OCI-LY3 (cell line): ENCODE measurements at regions not wholly inside any gene's neighbourhood (a gene's known extent, or its start where the extent isn't known, plus 50 kb on each side); places are given as distances from the start of the nearest gene placed in this dataset.

Source experiments
- H2AFZ ChIP-seq: fragments of 200-600, 300-600 bp; shearing (Covaris generic); 2 replicates; pipeline ENCODE4 v1.6.0; 2014; ENCODE audit warnings: antibody characterized with exemption, low read depth, low read length
- H3K27ac ChIP-seq: fragments of 200-600, 300-600 bp; sonication (generic); 2 replicates; pipeline ENCODE4 v1.5.1; 2014; ENCODE audit warnings: mild to moderate bottlenecking, low read length, moderate library complexity, mixed read lengths
- H3K27me3 ChIP-seq: fragments of 200-600, 300-600 bp; sonication (generic); 2 replicates; pipeline ENCODE4 v1.6.1; 2014; ENCODE audit warnings: low read depth, low read length, mixed read lengths
- H3K36me3 ChIP-seq: fragments of 200-600, 300-600 bp; sonication (generic); replicated peaks from 2 replicates; pipeline ENCODE3; 2014; ENCODE audit warnings: low read depth, low read length, mixed read lengths
- H3K4me1 ChIP-seq: fragments of 300-600, 200-600 bp; sonication (generic); 2 replicates; pipeline ENCODE4 v1.6.1; 2014; ENCODE audit warnings: low read length, mixed read lengths
- H3K4me2 ChIP-seq: fragments of 200-600, 300-600 bp; sonication (generic); 2 replicates; pipeline ENCODE4 v1.6.1; 2014; ENCODE audit warnings: low read length, mixed read lengths
- H3K4me3 ChIP-seq: fragments of 300-600, 200-600 bp; sonication (generic); 2 replicates; pipeline ENCODE4 v1.5.1; 2014; ENCODE audit warnings: antibody characterized with exemption, mild to moderate bottlenecking, low read length, moderate library complexity
- H3K79me2 ChIP-seq: fragments of 300-600, 200-600 bp; shearing (Covaris generic); 2 replicates; pipeline ENCODE4 v1.6.1; 2014; ENCODE audit warnings: mild to moderate bottlenecking, low read length, mixed read lengths
- H3K9ac ChIP-seq: fragments of 300-600, 200-600 bp; shearing (Covaris generic); 2 replicates; pipeline ENCODE4 v1.6.0; 2014; ENCODE audit warnings: mild to moderate bottlenecking, low read length, moderate library complexity
- H3K9me3 ChIP-seq: fragments of 200-600, 300-600 bp; shearing (Covaris generic); 2 replicates; pipeline ENCODE4 v1.6.1; 2014; ENCODE audit warnings: low read length, mixed read lengths; ENCODE audit not compliant: insufficient read depth
- H4K20me1 ChIP-seq: fragments of 200-600, 300-600 bp; sonication (generic); 2 replicates; pipeline ENCODE4 v1.6.1; 2016; ENCODE audit warnings: low read length, mixed read lengths; ENCODE audit not compliant: insufficient read depth
- CTCF ChIP-seq: fragments of 200-600, 300-600 bp; sonication (generic); IDR thresholded peaks from 2 replicates; pipeline ENCODE4 v1.5.1; 2014; ENCODE audit warnings: antibody characterized with exemption, low read length, low read depth
- EZH2phosphoT487 ChIP-seq: fragments of 200-600 bp; shearing (Covaris generic); IDR thresholded peaks from 2 replicates; pipeline ENCODE4 v1.6.1; 2018; ENCODE audit warnings: antibody characterized with exemption, mixed run types, low read depth

- Histone ChIP-seq H3K4me1 (no peaks in the 10 kb centered on the region), H2AFZ (no peak overlapping the region), H3K9me3 (no peaks in the 10 kb centered on the region), H4K20me1 (no peaks in the 10 kb centered on the region), H3K36me3 (no peaks in the 10 kb centered on the region), H3K27ac (no peak overlapping the region), H3K9ac (no peak overlapping the region), H3K79me2 (no peaks in the 10 kb centered on the region), H3K4me3 (no peak overlapping the region), H3K4me2 (no peak overlapping the region), H3K27me3 (no peaks in the 10 kb centered on the region)
- no peak for TF ChIP-seq CTCF
- no peak for TF ChIP-seq EZH2phosphoT487
Observed at GRCh38 chr6:33921745-33922144, 117.9 kb upstream of the MLN start.

GRCh38 chr6:33918175-33918695 lies 114.4 kb upstream of the MLN start:
- no peak overlapping the region for H3K4me3 ChIP-seq
- no peak for TF ChIP-seq EZH2phosphoT487
- no peak for TF ChIP-seq CTCF
- H3K27ac ChIP-seq, result no peak overlapping the region
- H3K27me3 ChIP-seq, result peaks cover 10% of the 10 kb centered on the region; the same call in 1 of the 2 replicates
- no peaks in the 10 kb centered on the region for H3K36me3 ChIP-seq
- H3K79me2 ChIP-seq, result no peaks in the 10 kb centered on the region
- H3K4me1 ChIP-seq, result no peaks in the 10 kb centered on the region
- no peaks in the 10 kb centered on the region for H3K9me3 ChIP-seq
- H2AFZ ChIP-seq, result no peak overlapping the region
- no peak overlapping the region for H3K9ac ChIP-seq
- H3K4me2 ChIP-seq, result no peak overlapping the region
- H4K20me1 ChIP-seq, result no peaks in the 10 kb centered on the region

- H3K79me2 ChIP-seq, result no peaks in the 10 kb centered on the region
- H3K27me3 ChIP-seq, result peaks cover 10% of the 10 kb centered on the region; the same call in 1 of the 2 replicates
- no peaks in the 10 kb centered on the region for H3K36me3 ChIP-seq
- no peak for TF ChIP-seq CTCF
- no peak for TF ChIP-seq EZH2phosphoT487
- no peaks in the 10 kb centered on the region for H4K20me1 ChIP-seq
- H3K4me2 ChIP-seq, result no peak overlapping the region
- no peak overlapping the region for H3K9ac ChIP-seq
- H3K4me1 ChIP-seq, result no peaks in the 10 kb centered on the region
- no peak overlapping the region for H3K27ac ChIP-seq
- no peaks in the 10 kb centered on the region for H3K9me3 ChIP-seq
- no peak overlapping the region for H2AFZ ChIP-seq
- H3K4me3 ChIP-seq, result no peak overlapping the region
Observed at GRCh38 chr6:33915134-33915533, 111.3 kb upstream of the MLN start.

GRCh38 chr6:33914645-33915044 lies 110.8 kb upstream of the MLN start:
- H3K79me2 ChIP-seq, result no peaks in the 10 kb centered on the region
- no peaks in the 10 kb centered on the region for H3K9me3 ChIP-seq
- no peak overlapping the region for H2AFZ ChIP-seq
- no peak overlapping the region for H3K27ac ChIP-seq
- no peak for TF ChIP-seq EZH2phosphoT487
- TF ChIP-seq CTCF, result no peak
- no peaks in the 10 kb centered on the region for H3K36me3 ChIP-seq
- no peak overlapping the region for H3K4me3 ChIP-seq
- H3K9ac ChIP-seq, result no peak overlapping the region
- H3K27me3 ChIP-seq, result peaks cover 10% of the 10 kb centered on the region; the same call in 1 of the 2 replicates
- H3K4me2 ChIP-seq, result no peak overlapping the region
- H4K20me1 ChIP-seq, result no peaks in the 10 kb centered on the region
- H3K4me1 ChIP-seq, result no peaks in the 10 kb centered on the region
